Coronary artery (tissue), 2 donors: ENCODE measurements at regions not wholly inside any gene's neighbourhood (a gene's known extent, or its start where the extent isn't known, plus 50 kb on each side); places are given as distances from the start of the nearest gene placed in this dataset.

Experiments
- DNase-seq: peaks from one replicate; pipeline ENCODE4 v3.0.0-alpha.2; 2017; ENCODE audit warnings: low spot score
- H3K27ac ChIP-seq, 2 donors: fragments of 200-600 bp; sonication (generic); one replicate each; pipeline ENCODE4 v1.5.1; 2016 to 2019
- H3K4me3 ChIP-seq: fragments of 200-600 bp; sonication (generic); 2 replicates; pipeline ENCODE4 v1.5.1; 2016; ENCODE audit warnings: mild to moderate bottlenecking, moderate library complexity
- TF ChIP-seq, protein P1 (sequence below): fragments of 200-600 bp; sonication (generic); IDR thresholded peaks from one replicate; pipeline ENCODE4 v1.5.1; 2019; ENCODE audit warnings: antibody characterized with exemption

DNA sequence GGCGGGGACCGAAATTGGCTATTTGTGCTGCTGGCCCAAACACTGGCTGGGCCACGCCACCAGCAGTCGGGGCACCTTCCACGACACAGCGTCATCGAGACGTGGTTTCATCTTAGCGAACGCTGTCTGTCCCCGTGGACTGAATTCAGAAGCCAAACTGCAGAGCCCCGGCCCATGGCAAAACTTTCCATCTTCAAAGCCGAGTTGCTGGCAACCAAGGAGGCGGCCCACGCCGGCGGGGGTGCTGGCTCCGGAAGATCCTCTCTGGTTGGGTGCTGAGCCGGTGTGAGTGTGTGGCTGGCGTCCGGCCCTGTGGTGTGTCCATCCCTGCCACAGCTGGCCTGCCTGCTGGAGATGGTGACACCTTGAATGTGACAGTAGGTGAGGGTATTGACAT, 96.6 kb upstream of the ADRA2C start:
- Histone ChIP-seq H3K4me3 (no peak overlapping the region), H3K27ac (no peak overlapping the region)
- DNase-seq = no peak
- TF ChIP-seq, protein P1, sequence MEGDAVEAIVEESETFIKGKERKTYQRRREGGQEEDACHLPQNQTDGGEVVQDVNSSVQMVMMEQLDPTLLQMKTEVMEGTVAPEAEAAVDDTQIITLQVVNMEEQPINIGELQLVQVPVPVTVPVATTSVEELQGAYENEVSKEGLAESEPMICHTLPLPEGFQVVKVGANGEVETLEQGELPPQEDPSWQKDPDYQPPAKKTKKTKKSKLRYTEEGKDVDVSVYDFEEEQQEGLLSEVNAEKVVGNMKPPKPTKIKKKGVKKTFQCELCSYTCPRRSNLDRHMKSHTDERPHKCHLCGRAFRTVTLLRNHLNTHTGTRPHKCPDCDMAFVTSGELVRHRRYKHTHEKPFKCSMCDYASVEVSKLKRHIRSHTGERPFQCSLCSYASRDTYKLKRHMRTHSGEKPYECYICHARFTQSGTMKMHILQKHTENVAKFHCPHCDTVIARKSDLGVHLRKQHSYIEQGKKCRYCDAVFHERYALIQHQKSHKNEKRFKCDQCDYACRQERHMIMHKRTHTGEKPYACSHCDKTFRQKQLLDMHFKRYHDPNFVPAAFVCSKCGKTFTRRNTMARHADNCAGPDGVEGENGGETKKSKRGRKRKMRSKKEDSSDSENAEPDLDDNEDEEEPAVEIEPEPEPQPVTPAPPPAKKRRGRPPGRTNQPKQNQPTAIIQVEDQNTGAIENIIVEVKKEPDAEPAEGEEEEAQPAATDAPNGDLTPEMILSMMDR = no peak

DNA sequence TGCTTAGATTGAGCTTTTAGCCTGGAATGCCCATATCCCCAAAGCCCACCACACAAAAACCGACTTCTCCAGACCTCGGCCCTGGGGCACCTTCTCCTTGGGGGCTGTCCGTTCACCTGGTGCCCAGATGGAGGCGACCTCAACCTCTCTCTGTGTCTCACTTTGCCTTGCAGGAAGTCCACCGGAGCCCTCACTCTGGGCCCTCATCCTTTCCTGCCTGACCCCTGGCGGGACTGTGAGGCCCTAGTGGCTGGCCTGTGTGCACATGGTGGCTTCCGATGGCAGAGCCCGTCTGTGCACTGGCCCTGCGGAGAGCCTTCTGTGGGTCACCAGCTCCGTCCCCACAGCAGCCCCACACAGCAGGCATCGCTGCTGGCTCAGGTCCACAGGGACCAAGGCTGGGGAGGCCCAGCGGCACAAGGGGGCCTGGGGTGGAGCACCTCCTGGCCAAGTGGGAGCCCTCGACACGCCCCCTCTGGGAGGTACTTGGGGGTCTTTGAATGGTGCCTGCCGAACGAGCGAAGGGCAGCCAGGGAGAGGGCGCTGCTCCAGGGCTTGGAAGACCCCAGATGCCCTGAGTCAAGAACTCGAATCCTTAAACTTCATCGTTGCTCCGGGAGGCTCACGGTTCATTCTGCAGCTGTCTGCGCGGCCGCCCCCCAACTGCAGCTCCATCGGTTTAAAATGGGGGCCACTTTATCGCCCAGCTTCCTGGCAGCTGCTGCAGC, 97.2 kb upstream of the ADRA2C start:
- DNase-seq = no peak

DNA sequence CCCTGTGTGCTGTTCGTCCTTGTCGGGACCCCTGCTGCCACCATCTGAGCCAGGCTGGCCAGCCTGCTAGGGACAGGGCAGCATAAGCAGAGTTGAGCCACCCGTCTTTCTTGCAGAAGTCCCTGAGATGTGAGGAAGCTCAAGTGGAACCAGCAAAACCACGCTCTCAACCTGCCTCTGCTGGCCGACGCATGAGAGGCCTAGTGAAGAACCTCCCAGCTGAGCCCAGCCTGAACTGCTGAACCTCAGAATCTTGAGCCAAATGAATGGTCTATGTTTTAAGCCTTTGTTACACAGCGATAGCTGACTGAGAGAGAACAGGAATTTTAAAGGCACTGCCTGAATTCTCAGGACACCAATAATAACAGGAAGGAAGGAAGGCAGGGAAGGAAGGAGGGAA, 98.9 kb upstream of the ADRA2C start:
- no peak for DNase-seq
- TF ChIP-seq, protein P1 = no peak
- Histone ChIP-seq H3K4me3 (no peak overlapping the region), H3K27ac (no peak overlapping the region)

More for the DNA sequence above, 97.2 kb upstream of the ADRA2C start:
- Histone ChIP-seq H3K4me3 (no peak overlapping the region), H3K27ac (no peak overlapping the region)
- TF ChIP-seq, protein P1 = no peak

DNA sequence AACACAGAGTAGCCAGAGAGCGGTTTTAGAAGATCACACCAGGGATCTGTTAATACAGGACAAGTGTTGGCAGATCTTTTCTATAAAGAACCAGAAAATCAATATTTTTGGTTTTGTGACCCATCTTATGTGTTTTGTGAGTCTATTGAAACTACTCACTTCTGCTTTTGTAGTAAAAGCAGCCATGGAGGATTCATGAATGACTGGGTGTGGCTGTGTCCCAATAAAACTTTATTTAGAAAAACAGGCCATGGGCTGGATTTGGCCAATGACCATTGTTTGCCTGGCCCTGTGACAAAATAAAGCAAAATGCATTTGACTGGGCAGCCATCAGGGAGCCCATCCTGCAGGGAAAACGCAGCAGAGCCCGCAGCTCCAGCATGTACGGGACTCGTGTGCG, 99.9 kb upstream of the ADRA2C start:
- Histone ChIP-seq H3K4me3 (no peak overlapping the region), H3K27ac (no peak overlapping the region)
- TF ChIP-seq, protein P1 = no peak
- DNase-seq = no peak

DNA sequence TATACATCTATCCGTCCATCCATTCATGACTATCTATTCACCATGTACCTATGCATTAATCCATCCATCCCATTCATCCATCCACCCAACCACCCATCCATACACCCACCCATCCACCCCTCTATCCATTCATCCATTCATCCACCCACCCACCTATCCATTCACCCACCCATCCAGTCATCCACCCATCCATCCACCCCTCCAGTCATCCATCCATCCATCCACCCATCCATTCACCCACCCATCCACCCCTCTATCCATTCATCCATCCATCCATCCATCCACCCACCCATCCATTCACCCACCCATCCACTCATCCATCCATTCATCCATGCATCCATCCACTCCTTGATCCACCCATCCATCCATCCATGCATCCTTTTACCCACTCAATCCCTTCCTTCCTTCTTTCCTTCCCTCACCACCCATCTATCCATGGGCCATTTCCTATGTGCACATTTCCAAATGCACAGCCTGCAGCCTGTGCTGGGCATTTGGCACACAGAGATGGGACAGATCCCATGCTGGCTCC, 100.8 kb upstream of the ADRA2C start:
- Histone ChIP-seq H3K4me3 (no peak overlapping the region), H3K27ac (no peak overlapping the region)
- TF ChIP-seq, protein P1 = no peak

DNA sequence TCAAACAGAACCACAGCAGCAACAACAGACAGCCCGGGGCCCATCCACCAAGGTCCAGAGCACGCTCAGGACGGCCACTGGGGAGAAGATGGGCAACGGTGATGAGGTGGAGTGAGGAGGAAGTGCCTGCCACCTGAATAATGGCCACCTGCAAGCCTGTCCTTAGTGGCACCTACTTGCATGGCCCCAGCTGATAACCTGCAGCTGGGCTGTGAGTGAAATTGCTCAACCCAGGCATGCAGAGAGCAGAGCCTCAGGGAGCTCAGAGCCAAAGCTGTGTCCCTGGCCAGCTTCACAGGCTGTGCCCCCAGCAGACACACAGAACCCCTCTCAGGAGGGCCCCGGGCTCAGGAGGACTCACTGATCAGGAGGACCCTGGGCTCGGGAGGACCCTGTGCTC, 102.4 kb upstream of the ADRA2C start:
- DNase-seq = no peak
- Histone ChIP-seq H3K27ac (no peak overlapping the region), H3K4me3 (no peak overlapping the region)
- TF ChIP-seq, protein P1 = no peak

More for the DNA sequence above, 100.8 kb upstream of the ADRA2C start:
- no peak for DNase-seq

DNA sequence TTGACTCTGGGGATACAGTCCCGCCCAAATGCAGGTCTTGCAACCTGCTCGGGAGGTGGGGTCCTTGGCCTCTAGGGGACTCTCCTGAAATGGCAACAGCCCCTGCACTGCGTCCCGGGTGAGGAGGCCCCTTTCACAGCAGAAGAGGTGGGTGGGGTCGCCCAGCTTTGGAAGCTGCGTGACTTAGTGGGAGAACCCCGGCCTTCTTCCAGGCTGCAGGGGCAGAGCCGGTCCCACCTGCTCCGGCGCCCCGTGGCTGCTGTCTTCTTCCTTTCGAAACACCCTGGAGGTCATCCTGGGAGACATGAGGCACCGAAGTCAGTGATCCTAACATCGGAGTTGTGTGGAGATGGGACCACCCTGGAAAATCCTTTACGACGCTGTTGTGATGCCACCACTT, 103.7 kb upstream of the ADRA2C start:
- H3K4me3 ChIP-seq = no peak overlapping the region
- no peak for DNase-seq
- TF ChIP-seq, protein P1 = no peak
- no peak overlapping the region for H3K27ac ChIP-seq
